Transverse colon (tissue), 4 donors: ENCODE measurements at regions not wholly inside any gene's neighbourhood (a gene's known extent, or its start where the extent isn't known, plus 50 kb on each side); places are given as distances from the start of the nearest gene placed in this dataset.

Experiments used
- DNase-seq: peaks from one replicate; pipeline ENCODE4 v3.0.0-alpha.2; 2019
- H3K27ac ChIP-seq, 4 donors: fragments of 200-600 bp; sonication (generic); 2 replicates each; pipeline ENCODE4 v1.5.1; 2016 to 2018; ENCODE audit warnings: inconsistent platforms in 4 of 4
- H3K27me3 ChIP-seq: fragments of 200-600 bp; sonication (generic); 2 replicates; pipeline ENCODE4 v1.5.1; 2017; ENCODE audit warnings: inconsistent platforms
- H3K36me3 ChIP-seq, 4 donors: fragments of 200-600 bp; sonication (generic); 2 replicates each; pipeline ENCODE4 v1.5.1; 2017 to 2019; ENCODE audit warnings: inconsistent platforms in 4 of 4
- H3K4me1 ChIP-seq, 4 donors: fragments of 200-600 bp; sonication (generic); 2 replicates each; pipeline ENCODE4 v1.5.1; 2017 to 2020; ENCODE audit warnings: inconsistent platforms in 4 of 4
- H3K4me3 ChIP-seq, 4 donors: fragments of 200-600 bp; sonication (generic); 1 replicate in 1 of 4; 2 replicates in 3 of 4; pipeline versions ENCODE4 v1.5.1 to v1.6.1; 2017 to 2019; ENCODE audit warnings: inconsistent platforms in 4 of 4
- H3K9me3 ChIP-seq, 2 donors: fragments of 200-600 bp; sonication (generic); 2 replicates each; pipeline ENCODE4 v1.5.1; 2017 to 2019; ENCODE audit warnings: inconsistent platforms in 2 of 2
- CTCF ChIP-seq, 5 experiments: fragments of 200-600 bp in 3 of 5; fragments of 450-650 bp in 2 of 5; sonication (generic) in 3 of 5; IDR thresholded peaks; 1 replicate in 2 of 5; 2 replicates in 3 of 5; pipeline ENCODE4 v1.5.1; 2016 to 2017; ENCODE audit warnings: antibody characterized with exemption in 5 of 5, inconsistent platforms in 3 of 5, mild to moderate bottlenecking in 2 of 5, moderate library complexity in 1 of 5
- EP300 ChIP-seq: sonication (generic); formaldehyde crosslinking; IDR thresholded peaks from one replicate; pipeline ENCODE4 v1.6.1; 2017; ENCODE audit warnings: antibody characterized with exemption, low read depth
- POLR2A ChIP-seq: fragments of 450-650 bp; IDR thresholded peaks from one replicate; pipeline ENCODE4 v1.6.1; 2016; ENCODE audit warnings: antibody characterized with exemption, mild to moderate bottlenecking, moderate library complexity
- POLR2AphosphoS5 ChIP-seq, 3 donors: sonication (generic); formaldehyde crosslinking; IDR thresholded peaks; one replicate each; pipeline ENCODE4 v1.6.1; 2016; ENCODE audit warnings: antibody characterized with exemption in 3 of 3
- WGBS, 2 donors: methylation state at CpG; one replicate each; pipeline ENCODE4 v1.1.5; 2018; ENCODE audit warnings: low coverage in 1 of 2; 5-methylcytosine and 5-hydroxymethylcytosine counted together
- in situ Hi-C, 4 donors: fragments of 200-750 bp; cut with MboI; loops; one replicate each; pipeline versions ENCODE4 v1.15.0 to v1.15.1; 2017; ENCODE audit warnings: low sequenced_read_pairs in 3 of 4, low pct_ligation_motif_present in 1 of 4, low pct_unique_long_range_greater_than_20kb in 1 of 4
- intact Hi-C: fragments of 100-400 bp; cut with DNase I; formaldehyde crosslinking; loops from one replicate; pipeline ENCODE4 v1.15.1; 2023; ENCODE audit warnings: low total_unique reads

- Histone ChIP-seq H3K27me3 (no peaks in the 10 kb centered on the region), H3K27ac (peak overlapping the region; percentile 70 to 84 (median 81)), H3K36me3 (no peaks in the 10 kb centered on the region), H3K9me3 (no peaks in the 10 kb centered on the region), H3K4me3 (no peak overlapping the region), H3K4me1 (peaks cover 28 to 56% (median 32%) of the 10 kb centered on the region in 4 donors)
- TF ChIP-seq POLR2AphosphoS5 (IDR thresholded peaks at IDR 0.05), result peak in 1 of 3 donors; percentile 47
- no peak for TF ChIP-seq EP300
- TF ChIP-seq CTCF (IDR thresholded peaks at IDR 0.05), result no peak
- TF ChIP-seq POLR2A, result no peak
- in situ Hi-C loops, result no loop called here
- intact Hi-C loops, result no loop called here
- WGBS, 2 donors, result 39 to 60% methylated on average over 2 to 6 of the region's 6 CpGs
- no peak for DNase-seq
These were observed 92.1 kb upstream of the IPO9 start for GRCh38 chr1:201736707-201737320.

GRCh38 chr1:201737352-201738060 is 91.5 kb upstream of the IPO9 start:
- in situ Hi-C loops, result no loop called here
- peak overlapping the region; percentile 70 to 84 (median 81) for H3K27ac ChIP-seq
- peaks cover 30 to 54% (median 35%) of the 10 kb centered on the region in 4 donors for H3K4me1 ChIP-seq
- no peak overlapping the region for H3K4me3 ChIP-seq
- WGBS, 2 donors, result 81% methylated on average over 5 of the region's 5 CpGs; no CpG with 5 or more reads in 1 of the 2 donors
- no peaks in the 10 kb centered on the region for H3K9me3 ChIP-seq
- H3K27me3 ChIP-seq, result no peaks in the 10 kb centered on the region
- peak; percentile 30 for DNase-seq
- TF ChIP-seq POLR2A, result no peak
- no peak for TF ChIP-seq CTCF (IDR thresholded peaks at IDR 0.05)
- peak; percentile 29 to 51 (median 44) for TF ChIP-seq POLR2AphosphoS5 (IDR thresholded peaks at IDR 0.05)
- intact Hi-C loops, result no loop called here
- no peaks in the 10 kb centered on the region for H3K36me3 ChIP-seq

GRCh38 chr1:201739080-201739479 is 89.9 kb upstream of the IPO9 start:
- H3K4me1 ChIP-seq, result peaks cover 30 to 54% (median 35%) of the 10 kb centered on the region in 4 donors
- H3K27me3 ChIP-seq, result no peaks in the 10 kb centered on the region
- intact Hi-C loops (no loop called here), in situ Hi-C loops (no loop called here)
- H3K36me3 ChIP-seq, result no peaks in the 10 kb centered on the region
- H3K9me3 ChIP-seq, result no peaks in the 10 kb centered on the region
- TF ChIP-seq EP300, result no peak
- no peak for TF ChIP-seq CTCF (IDR thresholded peaks at IDR 0.05)
- TF ChIP-seq POLR2A, result no peak
- no peak for TF ChIP-seq POLR2AphosphoS5 (IDR thresholded peaks at IDR 0.05)
- WGBS, 2 donors, result 41 to 100% methylated on average over 1 to 12 of the region's 12 CpGs
- no peak for DNase-seq
- H3K4me3 ChIP-seq, result peak overlapping the region; percentile 49 to 75 (median 70)
- H3K27ac ChIP-seq, result peak overlapping the region; percentile 70 to 84 (median 81)

- H3K27ac ChIP-seq, result peak overlapping the region; percentile 70 to 84 (median 81)
- H3K9me3 ChIP-seq, result no peaks in the 10 kb centered on the region
- intact Hi-C loops (no loop called here), in situ Hi-C loops (no loop called here)
- peak; percentile 83 for DNase-seq
- H3K27me3 ChIP-seq, result no peaks in the 10 kb centered on the region
- TF ChIP-seq POLR2AphosphoS5 (IDR thresholded peaks at IDR 0.05) (no peak), POLR2A (peak; percentile 17), CTCF (IDR thresholded peaks at IDR 0.05) (peak in 1 of 5 experiments; percentile 22)
- H3K4me1 ChIP-seq, result peaks cover 30 to 54% (median 35%) of the 10 kb centered on the region in 4 donors
- H3K36me3 ChIP-seq, result no peaks in the 10 kb centered on the region
- H3K4me3 ChIP-seq, result peak overlapping the region; percentile 49 to 75 (median 70)
- 3% methylated on average over 38 of the region's 38 CpGs; no CpG with 5 or more reads in 1 of the 2 donors for WGBS, 2 donors
These were observed 89.4 kb upstream of the IPO9 start for GRCh38 chr1:201739492-201740085.
